ENCODE measurements at regions not wholly inside any gene's neighbourhood (a gene's known extent, or its start where the extent isn't known, plus 50 kb on each side); places are given as distances from the start of the nearest gene placed in this dataset.

GRCh38 chr3:24687671-24688070 is 193.0 kb upstream of the THRB start:
- ChIA-PET POLR2A (no interaction called here), CTCF (interaction anchor here (0.8 to 2.2 kb wide), 3 partner anchors 423 to 502 kb away, joined by 3 to 9 read pairs (median 4); no protein-coding TSS in a partner anchor)
- Histone ChIP-seq H3K9me3 (replicated peaks; ENCODE audit: control insufficient read depth, insufficient read depth, low read length) (no peaks in the 10 kb centered on the region), H3K9ac (replicated peaks; ENCODE audit: extremely low read depth, insufficient read depth, low read length) (no peak overlapping the region), H3K4me2 (ENCODE audit: insufficient read depth, low read length) (no peak overlapping the region), H3K79me2 (ENCODE audit: control insufficient read depth, insufficient read depth, low read length) (no peaks in the 10 kb centered on the region), H3K4me1 (ENCODE audit: control insufficient read depth, extremely low read depth, insufficient read depth, low read length) (no peaks in the 10 kb centered on the region), H3K36me3 (ENCODE audit: control insufficient read depth in 2 of 2, extremely low read depth in 1 of 2, insufficient read depth in 2 of 2, low read length in 2 of 2) (no peaks in the 10 kb centered on the region), H3K27me3 (ENCODE audit: control insufficient read depth in 2 of 2, insufficient read depth in 2 of 2, low read length in 2 of 2) (peaks cover 2 to 4% of the 10 kb centered on the region in 2 experiments), H3K27ac (ENCODE audit: insufficient read depth, low read depth, low read length) (no peak overlapping the region), H3K9me1 (replicated peaks; ENCODE audit: control insufficient read depth, extremely low read depth, insufficient read depth, low read length) (no peaks in the 10 kb centered on the region), H4K20me1 (replicated peaks; ENCODE audit: control insufficient read depth, extremely low read depth, insufficient read depth, low read length) (no peaks in the 10 kb centered on the region), H2AFZ (ENCODE audit: low read depth, low read length) (no peak overlapping the region), H3K4me3 (replicated peaks in 1 of 3; ENCODE audit: insufficient read depth in 1 of 3, low read depth in 1 of 3, low read length in 3 of 3) (no peak overlapping the region)
- TF ChIP-seq FOS (IDR thresholded peaks at IDR 0.05; ENCODE audit: borderline replicate concordance, insufficient read depth, low read length) (no peak), JUN (IDR thresholded peaks at IDR 0.05; ENCODE audit: borderline replicate concordance, insufficient read depth, insufficient read length, low read depth) (no peak), CTCF (IDR thresholded peaks at IDR 0.05; ENCODE audit: extremely low read depth in 1 of 2, insufficient read depth in 1 of 2, low read depth in 1 of 2, low read length in 2 of 2) (no peak), EZH2 (IDR thresholded peaks at IDR 0.05; ENCODE audit: borderline replicate concordance, low read depth, low read length, severe bottlenecking) (no peak), MYC (IDR thresholded peaks at IDR 0.05; ENCODE audit: low read depth, low read length) (no peak), MAX (IDR thresholded peaks at IDR 0.05; ENCODE audit: insufficient read depth, insufficient read length) (no peak), POLR2AphosphoS5 (IDR thresholded peaks at IDR 0.05; ENCODE audit: insufficient read depth, low read depth, low read length) (no peak), GATA2 (IDR thresholded peaks at IDR 0.05; ENCODE audit: insufficient read depth, insufficient read length, low read depth, low read length) (no peak), POLR2A (IDR thresholded peaks at IDR 0.05; ENCODE audit: low read depth, low read length) (no peak)
- FAIRE-seq (no peak), DNase-seq (ENCODE audit: low read depth, low spot score) (no peak)
- dilution Hi-C loops (cut with MboI; ENCODE audit: extremely low pct_ligation_motif_present, low sequenced_read_pairs) (no loop called here), intact Hi-C loops (cut with micrococcal nuclease) (no loop called here)
- no TSS peak for BruUV-seq (replicated peaks)

Measured in endothelial cell of umbilical vein (primary cell).